ENCODE measurements at regions not wholly inside any gene's neighbourhood (a gene's known extent, or its start where the extent isn't known, plus 50 kb on each side); places are given as distances from the start of the nearest gene placed in this dataset.

GRCh38 chr5:104431002-104431620 lies 868.5 kb upstream of the NUDT12 start:
- DNase-seq (ENCODE audit: low spot score), result no peak
- no peaks in the 10 kb centered on the region for H3K9me3 ChIP-seq (ENCODE audit: low read depth)
- H3K36me3 ChIP-seq (replicated peaks; ENCODE audit: insufficient read depth, low read depth), result no peaks in the 10 kb centered on the region
- H3K4me3 ChIP-seq, result no peak overlapping the region
- no peaks in the 10 kb centered on the region for H3K27me3 ChIP-seq
- TF ChIP-seq EZH2 (IDR thresholded peaks at IDR 0.05; ENCODE audit: borderline replicate concordance) (no peak), CTCF (IDR thresholded peaks at IDR 0.05; ENCODE audit: poor library complexity) (no peak), EZH2phosphoT487 (IDR thresholded peaks at IDR 0.05; ENCODE audit: low read depth, severe bottlenecking, unreplicated experiment) (no peak)
- no peak overlapping the region for H2AFZ ChIP-seq
- no peaks in the 10 kb centered on the region for H4K20me1 ChIP-seq (ENCODE audit: insufficient read depth, poor library complexity, severe bottlenecking)
- WGBS (ENCODE audit: low lambda C conversion rate, missing lambda C conversion rate), result 84% methylated on average over 4 of the region's 4 CpGs
- H3K4me2 ChIP-seq, result no peak overlapping the region
- no peaks in the 10 kb centered on the region for H3K79me2 ChIP-seq
- no peaks in the 10 kb centered on the region for H3K9me2 ChIP-seq (replicated peaks; ENCODE audit: insufficient read depth)
- H3K4me1 ChIP-seq (ENCODE audit: insufficient read depth), result no peaks in the 10 kb centered on the region
- no peak overlapping the region for H3K27ac ChIP-seq

- no peaks in the 10 kb centered on the region for H3K9me2 ChIP-seq (replicated peaks; ENCODE audit: insufficient read depth)
These were observed 867.3 kb upstream of the NUDT12 start for GRCh38 chr5:104429911-104430310.

GRCh38 chr5:104421431-104421830 lies 858.8 kb upstream of the NUDT12 start:
- Histone ChIP-seq H3K4me2 (no peak overlapping the region), H3K36me3 (replicated peaks; ENCODE audit: insufficient read depth, low read depth) (no peaks in the 10 kb centered on the region), H3K4me1 (ENCODE audit: insufficient read depth) (no peaks in the 10 kb centered on the region), H3K4me3 (no peak overlapping the region), H2AFZ (no peak overlapping the region), H3K27ac (no peak overlapping the region), H3K79me2 (no peaks in the 10 kb centered on the region), H3K9me2 (replicated peaks; ENCODE audit: insufficient read depth) (no peaks in the 10 kb centered on the region), H3K9me3 (ENCODE audit: low read depth) (no peaks in the 10 kb centered on the region), H3K27me3 (no peaks in the 10 kb centered on the region), H4K20me1 (ENCODE audit: insufficient read depth, poor library complexity, severe bottlenecking) (no peaks in the 10 kb centered on the region)
- WGBS (ENCODE audit: low lambda C conversion rate, missing lambda C conversion rate), result 86% methylated on average over 4 of the region's 4 CpGs
- DNase-seq (ENCODE audit: low spot score), result no peak
- TF ChIP-seq EZH2 (IDR thresholded peaks at IDR 0.05; ENCODE audit: borderline replicate concordance), result no peak
- TF ChIP-seq EZH2phosphoT487 (IDR thresholded peaks at IDR 0.05; ENCODE audit: low read depth, severe bottlenecking, unreplicated experiment), result no peak
- no peak for TF ChIP-seq CTCF (IDR thresholded peaks at IDR 0.05; ENCODE audit: poor library complexity)

More at GRCh38 chr5:104429911-104430310, 867.3 kb upstream of the NUDT12 start:
- Histone ChIP-seq H3K27me3 (no peaks in the 10 kb centered on the region), H3K36me3 (replicated peaks; ENCODE audit: insufficient read depth, low read depth) (no peaks in the 10 kb centered on the region), H3K4me1 (ENCODE audit: insufficient read depth) (no peaks in the 10 kb centered on the region), H3K4me2 (no peak overlapping the region), H3K79me2 (no peaks in the 10 kb centered on the region), H4K20me1 (ENCODE audit: insufficient read depth, poor library complexity, severe bottlenecking) (no peaks in the 10 kb centered on the region), H3K27ac (no peak overlapping the region), H3K9me3 (ENCODE audit: low read depth) (no peaks in the 10 kb centered on the region), H3K4me3 (no peak overlapping the region), H2AFZ (no peak overlapping the region)
- WGBS (ENCODE audit: low lambda C conversion rate, missing lambda C conversion rate), result 92% methylated on average over 1 of the region's 1 CpG
- no peak for DNase-seq (ENCODE audit: low spot score)
- TF ChIP-seq CTCF (IDR thresholded peaks at IDR 0.05; ENCODE audit: poor library complexity) (no peak), EZH2 (IDR thresholded peaks at IDR 0.05; ENCODE audit: borderline replicate concordance) (no peak), EZH2phosphoT487 (IDR thresholded peaks at IDR 0.05; ENCODE audit: low read depth, severe bottlenecking, unreplicated experiment) (no peak)
